ENCODE measurements at regions not wholly inside any gene's neighbourhood (a gene's known extent, or its start where the extent isn't known, plus 50 kb on each side); places are given as distances from the start of the nearest gene placed in this dataset.
"Not testable (repeated sequence)": the region's sequence is repeated elsewhere in the genome, so short reads cannot be mapped to it uniquely, and the experiment has no call there.

- no peaks in the 10 kb centered on the region for H4K20me1 ChIP-seq (ENCODE audit: insufficient read depth, low read length, poor library complexity, severe bottlenecking)
- H3K9ac ChIP-seq (ENCODE audit: low read depth, low read length, poor library complexity, severe bottlenecking) = no peak overlapping the region
- H2AFZ ChIP-seq (ENCODE audit: low read length) = no peak overlapping the region
- H3K9me3 ChIP-seq (ENCODE audit: insufficient read depth, low read depth, low read length) = no peaks in the 10 kb centered on the region
- no peak overlapping the region for H3K4me3 ChIP-seq (ENCODE audit: low read length, poor library complexity, severe bottlenecking)
- H3K4me1 ChIP-seq (ENCODE audit: insufficient read depth, low read length, poor library complexity, severe bottlenecking) = no peaks in the 10 kb centered on the region
- H3K27me3 ChIP-seq (ENCODE audit: insufficient read depth, low read length, poor library complexity, severe bottlenecking) = no peaks in the 10 kb centered on the region
- H3K36me3 ChIP-seq (ENCODE audit: insufficient read depth, low read length) = no peaks in the 10 kb centered on the region
- H3K9me2 ChIP-seq (replicated peaks; ENCODE audit: low read depth, low read length) = no peaks in the 10 kb centered on the region
- TF ChIP-seq EZH2phosphoT487 (IDR thresholded peaks at IDR 0.05; ENCODE audit: borderline replicate concordance) (no peak), CTCF (conservative IDR thresholded peaks at IDR 0.05; ENCODE audit: low read length) (no peak)
- no peaks in the 10 kb centered on the region for H3K79me2 ChIP-seq (ENCODE audit: insufficient read depth, low read length)
- no peak overlapping the region for H3K4me2 ChIP-seq (ENCODE audit: low read depth, low read length, poor library complexity, severe bottlenecking)
- no peaks in the 10 kb centered on the region for H3F3A ChIP-seq (ENCODE audit: low read depth)
These were observed 236.1 kb downstream of the PARM1 start for GRCh38 chr4:75169020-75169419.

- Histone ChIP-seq H3K4me2 (ENCODE audit: low read depth, low read length, poor library complexity, severe bottlenecking) (no peak overlapping the region), H2AFZ (ENCODE audit: low read length) (no peak overlapping the region), H3F3A (ENCODE audit: low read depth) (no peaks in the 10 kb centered on the region), H3K4me1 (ENCODE audit: insufficient read depth, low read length, poor library complexity, severe bottlenecking) (no peaks in the 10 kb centered on the region), H3K79me2 (ENCODE audit: insufficient read depth, low read length) (no peaks in the 10 kb centered on the region), H3K36me3 (ENCODE audit: insufficient read depth, low read length) (no peaks in the 10 kb centered on the region), H3K9ac (ENCODE audit: low read depth, low read length, poor library complexity, severe bottlenecking) (no peak overlapping the region), H3K4me3 (ENCODE audit: low read length, poor library complexity, severe bottlenecking) (no peak overlapping the region), H3K27me3 (ENCODE audit: insufficient read depth, low read length, poor library complexity, severe bottlenecking) (no peaks in the 10 kb centered on the region), H4K20me1 (ENCODE audit: insufficient read depth, low read length, poor library complexity, severe bottlenecking) (no peaks in the 10 kb centered on the region), H3K9me2 (replicated peaks; ENCODE audit: low read depth, low read length) (no peaks in the 10 kb centered on the region), H3K9me3 (ENCODE audit: insufficient read depth, low read depth, low read length) (no peaks in the 10 kb centered on the region)
- TF ChIP-seq EZH2phosphoT487 (IDR thresholded peaks at IDR 0.05; ENCODE audit: borderline replicate concordance) (no peak), CTCF (conservative IDR thresholded peaks at IDR 0.05; ENCODE audit: low read length) (no peak)
These were observed 235.6 kb downstream of the PARM1 start for GRCh38 chr4:75168548-75168947.

GRCh38 chr4:75165100-75165499 lies 232.2 kb downstream of the PARM1 start:
- H3K9ac ChIP-seq (ENCODE audit: low read depth, low read length, poor library complexity, severe bottlenecking); H3K79me2 ChIP-seq (ENCODE audit: insufficient read depth, low read length); H4K20me1 ChIP-seq (ENCODE audit: insufficient read depth, low read length, poor library complexity, severe bottlenecking); H3F3A ChIP-seq (ENCODE audit: low read depth); H3K4me1 ChIP-seq (ENCODE audit: insufficient read depth, low read length, poor library complexity, severe bottlenecking); H3K4me3 ChIP-seq (ENCODE audit: low read length, poor library complexity, severe bottlenecking); H3K9me2 ChIP-seq (replicated peaks; ENCODE audit: low read depth, low read length); H3K36me3 ChIP-seq (ENCODE audit: insufficient read depth, low read length); H2AFZ ChIP-seq (ENCODE audit: low read length); H3K27me3 ChIP-seq (ENCODE audit: insufficient read depth, low read length, poor library complexity, severe bottlenecking); H3K9me3 ChIP-seq (ENCODE audit: insufficient read depth, low read depth, low read length); H3K4me2 ChIP-seq (ENCODE audit: low read depth, low read length, poor library complexity, severe bottlenecking): not testable (repeated sequence)

GRCh38 chr4:75158451-75158850 lies 225.5 kb downstream of the PARM1 start:
- no peaks in the 10 kb centered on the region for H3K79me2 ChIP-seq (ENCODE audit: insufficient read depth, low read length)
- no peak overlapping the region for H3K4me2 ChIP-seq (ENCODE audit: low read depth, low read length, poor library complexity, severe bottlenecking)
- TF ChIP-seq EZH2phosphoT487 (IDR thresholded peaks at IDR 0.05; ENCODE audit: borderline replicate concordance) (no peak), CTCF (conservative IDR thresholded peaks at IDR 0.05; ENCODE audit: low read length) (no peak)
- H3K9me3 ChIP-seq (ENCODE audit: insufficient read depth, low read depth, low read length) = peaks cover 6% of the 10 kb centered on the region
- H3K4me3 ChIP-seq (ENCODE audit: low read length, poor library complexity, severe bottlenecking) = no peak overlapping the region
- H3K9me2 ChIP-seq (replicated peaks; ENCODE audit: low read depth, low read length) = no peaks in the 10 kb centered on the region
- no peaks in the 10 kb centered on the region for H3K27me3 ChIP-seq (ENCODE audit: insufficient read depth, low read length, poor library complexity, severe bottlenecking)
- no peaks in the 10 kb centered on the region for H3K4me1 ChIP-seq (ENCODE audit: insufficient read depth, low read length, poor library complexity, severe bottlenecking)
- H4K20me1 ChIP-seq (ENCODE audit: insufficient read depth, low read length, poor library complexity, severe bottlenecking) = no peaks in the 10 kb centered on the region
- H3K36me3 ChIP-seq (ENCODE audit: insufficient read depth, low read length) = no peaks in the 10 kb centered on the region
- no peak overlapping the region for H3K9ac ChIP-seq (ENCODE audit: low read depth, low read length, poor library complexity, severe bottlenecking)
- no peaks in the 10 kb centered on the region for H3F3A ChIP-seq (ENCODE audit: low read depth)
- no peak overlapping the region for H2AFZ ChIP-seq (ENCODE audit: low read length)
